ENCODE measurements at regions not wholly inside any gene's neighbourhood (a gene's known extent, or its start where the extent isn't known, plus 50 kb on each side); places are given as distances from the start of the nearest gene placed in this dataset.
A peak's percentile ranks its signal among the peaks of the same experiment; 100 is the strongest.
"Not testable (repeated sequence)": the region's sequence is repeated elsewhere in the genome, so short reads cannot be mapped to it uniquely, and the experiment has no call there.

DNA sequence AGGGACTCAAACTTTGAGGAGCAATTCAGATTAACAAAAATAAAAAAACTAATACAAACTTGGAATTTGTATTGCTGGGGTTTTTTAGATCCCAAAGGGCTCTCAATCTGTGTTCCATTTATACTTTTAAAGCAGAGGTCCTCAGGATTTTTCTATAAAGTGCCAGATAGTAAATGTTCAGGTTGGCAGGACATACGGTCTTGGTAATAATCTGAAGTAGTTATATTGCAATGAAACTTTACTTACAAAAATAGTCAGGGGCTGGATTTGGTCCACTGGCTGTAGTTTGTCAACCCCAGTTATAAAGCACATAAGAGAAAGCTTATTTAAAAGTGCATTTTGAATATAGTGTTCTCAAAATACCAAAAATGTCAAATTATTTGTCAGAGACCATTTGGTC is 164.1 kb upstream of the CTSO start:
- TF ChIP-seq, protein P1, sequence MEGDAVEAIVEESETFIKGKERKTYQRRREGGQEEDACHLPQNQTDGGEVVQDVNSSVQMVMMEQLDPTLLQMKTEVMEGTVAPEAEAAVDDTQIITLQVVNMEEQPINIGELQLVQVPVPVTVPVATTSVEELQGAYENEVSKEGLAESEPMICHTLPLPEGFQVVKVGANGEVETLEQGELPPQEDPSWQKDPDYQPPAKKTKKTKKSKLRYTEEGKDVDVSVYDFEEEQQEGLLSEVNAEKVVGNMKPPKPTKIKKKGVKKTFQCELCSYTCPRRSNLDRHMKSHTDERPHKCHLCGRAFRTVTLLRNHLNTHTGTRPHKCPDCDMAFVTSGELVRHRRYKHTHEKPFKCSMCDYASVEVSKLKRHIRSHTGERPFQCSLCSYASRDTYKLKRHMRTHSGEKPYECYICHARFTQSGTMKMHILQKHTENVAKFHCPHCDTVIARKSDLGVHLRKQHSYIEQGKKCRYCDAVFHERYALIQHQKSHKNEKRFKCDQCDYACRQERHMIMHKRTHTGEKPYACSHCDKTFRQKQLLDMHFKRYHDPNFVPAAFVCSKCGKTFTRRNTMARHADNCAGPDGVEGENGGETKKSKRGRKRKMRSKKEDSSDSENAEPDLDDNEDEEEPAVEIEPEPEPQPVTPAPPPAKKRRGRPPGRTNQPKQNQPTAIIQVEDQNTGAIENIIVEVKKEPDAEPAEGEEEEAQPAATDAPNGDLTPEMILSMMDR (IDR thresholded peaks at IDR 0.05), result no peak
- Mint-ChIP-seq H3K36me3 (ENCODE audit: low read depth) (no peaks in the 10 kb centered on the region), H3K9me3 (ENCODE audit: low read depth) (no peaks in the 10 kb centered on the region), H3K27ac (ENCODE audit: unreplicated experiment) (no peak overlapping the region), H3K4me3 (ENCODE audit: unreplicated experiment) (no peak overlapping the region), H3K4me1 (ENCODE audit: low read depth) (peaks cover 59% of the 10 kb centered on the region), H3K27me3 (ENCODE audit: low read depth) (no peaks in the 10 kb centered on the region)
- no peak for DNase-seq (ENCODE audit: low spot score)

DNA sequence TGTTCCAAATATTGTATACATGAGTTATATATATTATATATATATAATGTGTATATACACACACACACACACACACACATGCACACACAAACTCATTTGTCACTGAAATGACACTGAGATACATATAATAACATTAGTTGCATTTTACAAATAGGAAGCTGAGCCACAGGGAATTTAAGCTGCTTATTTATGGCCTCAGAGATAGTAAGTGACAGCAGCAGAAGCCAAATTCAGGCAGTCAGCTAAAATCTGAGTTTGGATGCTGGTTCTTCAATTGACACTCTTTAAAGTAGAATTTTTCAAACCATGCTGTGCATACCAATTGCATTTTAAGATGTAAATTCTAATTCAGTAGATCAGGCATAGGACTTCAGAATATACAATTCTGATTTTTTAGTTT is 163.3 kb upstream of the CTSO start:
- Mint-ChIP-seq H3K27ac (ENCODE audit: unreplicated experiment) (no peak overlapping the region), H3K27me3 (ENCODE audit: low read depth) (no peaks in the 10 kb centered on the region), H3K9me3 (ENCODE audit: low read depth) (no peaks in the 10 kb centered on the region), H3K4me3 (ENCODE audit: unreplicated experiment) (no peak overlapping the region), H3K36me3 (ENCODE audit: low read depth) (no peaks in the 10 kb centered on the region), H3K4me1 (ENCODE audit: low read depth) (peaks cover 61% of the 10 kb centered on the region)
- TF ChIP-seq, protein P1 (IDR thresholded peaks at IDR 0.05), result no peak
- no peak for DNase-seq (ENCODE audit: low spot score)

DNA sequence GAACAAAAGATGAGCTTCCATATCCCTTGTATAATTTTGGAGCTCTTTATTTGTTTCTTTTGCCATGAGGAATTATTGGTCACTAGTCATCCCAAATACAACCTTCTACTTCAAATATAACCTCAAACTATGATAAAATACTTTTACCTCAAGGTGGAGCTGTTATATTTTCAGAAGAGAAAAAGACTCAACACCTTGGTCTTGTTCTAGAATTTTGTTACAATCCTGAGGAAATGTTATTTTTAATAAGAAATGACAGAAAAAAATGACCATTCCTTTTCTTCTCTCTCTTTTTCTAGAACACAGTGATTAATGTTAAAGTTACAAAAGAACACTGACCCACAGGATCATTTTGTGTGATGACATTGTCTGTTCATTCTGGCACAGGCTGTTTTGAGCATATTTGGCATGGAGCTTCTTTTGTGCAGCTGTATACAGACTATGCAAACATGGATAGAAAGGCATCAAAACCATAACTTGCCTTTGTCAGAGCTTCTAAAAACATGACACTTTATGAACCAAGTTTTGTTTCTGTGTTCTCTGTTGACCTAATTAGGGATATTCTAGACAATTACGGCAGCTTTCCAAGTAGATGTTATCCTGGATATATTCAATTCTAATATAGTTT is 159.6 kb upstream of the CTSO start:
- H3K27me3 Mint-ChIP-seq (ENCODE audit: low read depth), result no peaks in the 10 kb centered on the region

DNA sequence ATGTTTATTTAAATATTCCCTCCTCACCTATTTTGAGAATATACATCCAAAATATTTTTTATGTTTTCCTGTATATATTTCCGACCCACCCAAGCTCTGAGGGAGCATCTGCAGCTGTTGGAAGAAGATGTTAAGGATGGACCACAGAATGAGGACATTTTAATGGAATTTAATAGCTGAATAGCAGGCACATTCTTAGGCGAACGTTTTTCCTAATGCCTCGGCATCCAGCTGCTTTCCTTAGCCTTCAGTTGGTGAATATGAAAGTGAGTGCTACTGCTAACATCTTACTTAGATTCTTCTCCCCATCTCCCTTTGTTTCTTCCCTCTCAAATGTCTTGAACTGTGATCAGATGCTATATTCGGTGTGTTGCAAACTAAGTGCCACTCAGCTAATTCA is 158.0 kb upstream of the CTSO start:
- Mint-ChIP-seq H3K9me3 (ENCODE audit: low read depth) (no peaks in the 10 kb centered on the region), H3K27me3 (ENCODE audit: low read depth) (no peaks in the 10 kb centered on the region), H3K36me3 (ENCODE audit: low read depth) (no peaks in the 10 kb centered on the region), H3K27ac (ENCODE audit: unreplicated experiment) (no peak overlapping the region), H3K4me1 (ENCODE audit: low read depth) (peaks cover 47% of the 10 kb centered on the region), H3K4me3 (ENCODE audit: unreplicated experiment) (no peak overlapping the region)
- TF ChIP-seq, protein P1 (IDR thresholded peaks at IDR 0.05), result no peak
- no peak for DNase-seq (ENCODE audit: low spot score)

More for the DNA sequence above, 159.6 kb upstream of the CTSO start:
- Mint-ChIP-seq H3K4me3 (ENCODE audit: unreplicated experiment) (no peak overlapping the region), H3K4me1 (ENCODE audit: low read depth) (peaks cover 54% of the 10 kb centered on the region), H3K36me3 (ENCODE audit: low read depth) (no peaks in the 10 kb centered on the region), H3K9me3 (ENCODE audit: low read depth) (no peaks in the 10 kb centered on the region), H3K27ac (ENCODE audit: unreplicated experiment) (no peak overlapping the region)
- DNase-seq (ENCODE audit: low spot score), result no peak
- TF ChIP-seq, protein P1 (IDR thresholded peaks at IDR 0.05), result peak; percentile 76

DNA sequence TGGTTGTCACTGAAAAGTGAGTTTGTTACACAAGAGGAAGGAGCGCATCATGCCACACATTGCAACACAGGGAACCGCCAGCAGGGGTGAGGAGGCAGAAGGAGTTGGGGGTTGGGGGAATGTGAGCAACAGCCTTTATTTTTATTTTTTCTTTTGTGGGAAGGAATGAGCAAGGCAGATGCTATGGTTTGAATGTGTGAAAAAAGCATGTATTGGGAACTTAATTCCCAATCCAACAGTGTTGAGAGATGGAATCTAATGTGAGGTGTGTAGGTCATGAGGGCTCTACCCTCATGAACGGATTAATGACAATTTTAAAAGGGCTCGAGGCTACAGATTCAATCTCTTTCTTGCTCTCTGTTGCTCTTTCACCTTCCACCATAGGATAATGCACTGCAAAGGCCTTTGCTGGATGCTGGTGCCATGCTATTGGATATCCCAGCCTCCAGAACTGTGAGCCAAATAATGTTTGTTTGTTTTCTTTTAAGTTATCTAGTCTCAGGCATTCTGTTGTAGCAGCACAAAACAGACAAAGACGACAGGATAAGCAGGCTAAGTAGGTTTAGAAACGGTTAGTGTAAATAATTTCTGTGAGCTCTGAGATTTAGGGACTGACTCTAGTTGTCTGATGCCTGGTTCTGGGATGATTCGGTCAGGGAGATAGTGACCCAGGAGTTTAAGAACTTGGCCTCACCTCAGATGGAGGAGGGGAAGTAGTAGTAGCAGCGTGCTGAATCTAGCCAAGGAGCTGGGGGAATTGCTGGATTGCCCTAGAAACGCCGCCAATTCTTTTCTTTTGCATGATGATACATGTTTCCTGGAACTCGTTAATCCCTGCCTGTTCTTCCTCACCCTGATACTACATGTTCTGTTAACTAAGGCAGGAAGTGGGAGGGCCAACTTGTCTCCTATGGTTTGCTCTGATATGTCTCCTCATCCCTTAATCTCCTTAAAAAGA is 156.6 kb upstream of the CTSO start:
- Mint-ChIP-seq H3K27ac (ENCODE audit: unreplicated experiment) (no peak overlapping the region), H3K27me3 (ENCODE audit: low read depth) (no peaks in the 10 kb centered on the region), H3K9me3 (ENCODE audit: low read depth) (no peaks in the 10 kb centered on the region), H3K4me1 (ENCODE audit: low read depth) (peaks cover 36% of the 10 kb centered on the region), H3K4me3 (ENCODE audit: unreplicated experiment) (no peak overlapping the region), H3K36me3 (ENCODE audit: low read depth) (no peaks in the 10 kb centered on the region)
- no peak for DNase-seq (ENCODE audit: low spot score)
- TF ChIP-seq, protein P1 (IDR thresholded peaks at IDR 0.05), result peak; percentile 20

DNA sequence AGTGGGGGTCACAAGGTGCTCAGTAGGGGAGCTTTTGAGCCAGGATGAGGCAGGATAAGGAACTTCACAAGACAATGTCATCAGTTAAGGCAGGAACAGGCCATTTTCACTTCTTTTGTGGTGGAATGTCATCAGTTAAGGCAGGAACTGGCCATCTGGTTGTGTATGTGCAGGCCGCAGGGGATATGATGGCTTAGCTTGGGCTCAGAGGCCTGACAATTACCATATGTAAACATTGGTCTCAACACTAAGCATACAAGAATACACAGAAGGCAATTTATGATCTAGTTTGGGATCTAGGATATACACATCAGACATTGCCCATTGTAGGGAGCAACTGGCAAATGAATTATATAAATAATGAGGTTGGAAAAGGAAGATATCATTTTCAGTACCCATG is 155.4 kb upstream of the CTSO start:
- not testable (repeated sequence) for H3K27me3 Mint-ChIP-seq (ENCODE audit: low read depth); H3K9me3 Mint-ChIP-seq (ENCODE audit: low read depth); H3K4me3 Mint-ChIP-seq (ENCODE audit: unreplicated experiment); H3K36me3 Mint-ChIP-seq (ENCODE audit: low read depth); H3K27ac Mint-ChIP-seq (ENCODE audit: unreplicated experiment); DNase-seq (ENCODE audit: low spot score)
- peaks cover 29% of the 10 kb centered on the region for H3K4me1 Mint-ChIP-seq (ENCODE audit: low read depth)
